GM18511 (cell line): ENCODE measurements at regions not wholly inside any gene's neighbourhood (a gene's known extent, or its start where the extent isn't known, plus 50 kb on each side); places are given as distances from the start of the nearest gene placed in this dataset.

Experiments
- ATAC-seq: cut with Tn5 transposase; IDR thresholded peaks from one replicate; pipeline ENCODE4 v1.9.1; 2021; ENCODE audit warnings: mild to moderate bottlenecking, moderate library complexity; ENCODE audit not compliant: unreplicated experiment

GRCh38 chr12:41983394-41983793 is 161.3 kb downstream of the GXYLT1 start:
- ATAC-seq = no peak

- ATAC-seq = no peak
Measured at GRCh38 chr12:41981758-41982157, 162.9 kb downstream of the GXYLT1 start.

- no peak for ATAC-seq
Measured at GRCh38 chr12:41981013-41981412, 163.7 kb downstream of the GXYLT1 start.

DNA sequence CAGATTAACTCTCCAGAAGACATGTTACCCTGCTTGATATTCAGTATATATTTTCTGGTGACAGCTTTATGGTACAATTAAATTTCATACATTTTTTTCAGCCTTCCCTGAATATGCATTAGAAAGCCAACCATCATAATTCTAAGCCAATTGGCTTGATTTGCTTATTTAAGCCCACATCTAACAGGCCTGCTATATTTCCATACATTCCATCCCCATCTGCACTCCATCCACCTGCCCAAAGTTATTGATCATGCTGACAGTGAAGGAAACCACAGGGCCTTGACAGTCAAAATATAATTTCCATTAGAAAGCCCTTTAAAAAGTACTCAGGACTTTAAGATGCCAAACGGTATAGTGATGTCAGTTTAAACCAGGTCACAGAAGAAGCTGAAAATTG is 164.3 kb downstream of the GXYLT1 start:
- no peak for ATAC-seq

DNA sequence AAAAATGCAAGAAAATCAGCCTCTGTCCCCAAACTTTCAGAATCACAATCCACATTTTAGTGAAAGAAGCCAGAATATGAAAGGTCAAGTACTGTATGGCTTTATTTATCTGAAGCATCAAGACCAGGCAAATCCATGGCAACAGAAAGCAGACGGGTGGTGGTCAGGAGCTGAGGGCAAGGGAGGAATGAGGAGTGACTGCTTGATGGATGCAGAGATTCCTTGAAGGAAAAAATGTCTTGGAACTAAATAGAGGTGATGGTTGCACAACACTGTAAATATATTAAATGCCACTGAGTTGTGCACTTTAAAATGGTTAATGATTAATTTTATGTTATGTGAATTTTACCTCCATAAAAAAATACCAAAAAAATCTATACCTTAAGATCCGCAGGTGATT is 165.1 kb downstream of the GXYLT1 start:
- ATAC-seq = no peak

DNA sequence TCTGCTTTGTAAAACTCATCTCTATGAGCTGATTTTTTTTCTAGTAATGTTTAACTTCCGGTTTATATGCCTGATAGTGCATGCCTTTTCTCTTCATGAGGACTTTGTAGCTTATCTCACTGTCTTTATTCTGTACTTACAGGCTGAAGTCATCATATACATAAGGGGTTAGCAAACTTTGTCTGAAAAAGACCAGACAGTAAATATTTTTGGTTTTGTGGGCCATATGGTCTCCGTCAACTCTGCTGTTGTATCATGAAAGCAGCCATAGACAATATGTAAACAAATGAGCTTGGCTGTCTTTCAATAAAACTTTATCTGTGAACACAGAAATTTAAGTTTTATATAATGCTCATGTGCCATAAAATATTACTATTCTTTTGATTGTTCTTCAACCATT is 172.1 kb downstream of the GXYLT1 start:
- ATAC-seq = no peak

DNA sequence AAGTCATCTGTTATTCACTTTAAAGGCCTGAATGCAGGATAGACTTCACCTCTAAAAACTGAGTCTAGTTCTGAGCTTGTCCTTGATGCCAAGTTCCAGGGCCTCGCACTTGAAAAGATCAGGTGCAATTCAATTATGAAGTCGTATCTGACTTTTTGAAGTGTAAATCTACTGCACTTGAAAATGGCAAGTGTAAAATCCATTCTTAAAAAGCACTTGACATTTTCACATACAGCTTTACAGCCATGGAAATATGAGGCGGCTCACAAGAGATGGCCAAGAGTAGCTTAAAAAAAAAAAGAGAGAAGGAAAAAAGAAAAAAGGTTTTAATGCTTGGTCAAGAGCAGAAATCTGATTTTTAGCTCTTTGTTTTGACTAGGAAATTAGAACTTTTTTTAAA is 172.5 kb downstream of the GXYLT1 start:
- ATAC-seq = no peak

DNA sequence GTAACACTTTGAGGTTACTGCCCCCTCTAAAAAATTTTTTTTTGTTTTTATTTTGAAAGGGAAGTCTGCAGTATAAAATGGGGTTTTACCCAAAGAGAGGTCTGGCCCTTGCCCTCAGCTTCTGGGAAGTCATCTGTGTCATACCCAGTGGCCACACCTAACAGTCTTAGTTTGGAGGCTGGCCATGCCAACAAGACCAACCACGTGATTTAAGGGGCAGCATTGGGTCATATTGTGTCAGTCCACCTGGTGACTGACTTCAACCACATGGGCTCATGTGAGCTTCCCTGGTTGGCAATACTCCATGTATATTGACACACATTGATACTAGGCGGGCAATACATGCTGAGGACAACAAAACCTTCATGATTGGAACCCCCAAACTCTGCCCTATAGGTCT is 173.9 kb downstream of the GXYLT1 start:
- ATAC-seq = no peak

- no peak for ATAC-seq
Measured at GRCh38 chr12:41968599-41968998, 176.1 kb downstream of the GXYLT1 start.

GRCh38 chr12:41967668-41968500 is 176.8 kb downstream of the GXYLT1 start:
- no peak for ATAC-seq

GRCh38 chr12:41966916-41967315 is 177.8 kb downstream of the GXYLT1 start:
- ATAC-seq = no peak

DNA sequence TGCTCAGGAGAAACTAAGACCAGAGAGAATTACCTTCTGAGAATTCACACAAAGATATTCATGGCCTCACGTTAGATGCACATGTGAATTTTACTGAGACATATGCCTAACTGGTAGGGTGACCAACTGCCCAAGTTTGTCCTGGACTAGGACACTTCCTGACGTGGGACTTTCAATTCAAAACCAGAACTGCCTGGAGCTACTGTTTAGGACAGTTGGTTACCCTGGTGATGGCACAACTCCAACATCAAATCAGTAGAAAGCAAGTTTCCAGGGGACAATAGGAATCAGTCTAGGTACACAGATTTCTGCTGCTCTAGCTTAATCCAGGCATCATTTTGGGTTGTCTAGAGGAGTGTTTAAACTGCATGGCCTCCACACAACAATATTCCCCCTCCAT is 178.7 kb downstream of the GXYLT1 start:
- no peak for ATAC-seq

DNA sequence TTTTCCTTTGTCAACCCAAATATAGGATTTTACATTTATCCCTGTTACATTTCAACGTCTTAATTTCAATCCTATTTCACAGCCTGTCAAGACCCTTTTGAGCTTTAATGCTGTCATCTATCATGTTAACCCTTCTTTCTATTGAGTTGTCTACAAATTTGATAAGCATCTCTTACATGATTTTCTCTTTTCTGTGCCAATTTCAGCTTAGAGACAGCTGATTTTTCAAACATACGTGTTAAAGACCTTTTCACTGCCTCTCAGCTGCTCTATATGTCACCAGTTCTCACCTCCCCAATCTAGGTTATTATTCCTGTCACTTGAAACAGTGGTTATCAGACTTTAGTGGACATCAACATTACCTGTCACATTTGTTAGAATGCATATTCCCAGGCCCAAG is 181.3 kb downstream of the GXYLT1 start:
- no peak for ATAC-seq

GRCh38 chr12:41962171-41962572 is 182.5 kb downstream of the GXYLT1 start:
- ATAC-seq = no peak

GRCh38 chr12:41959271-41959670 is 185.4 kb downstream of the GXYLT1 start:
- ATAC-seq = no peak

DNA sequence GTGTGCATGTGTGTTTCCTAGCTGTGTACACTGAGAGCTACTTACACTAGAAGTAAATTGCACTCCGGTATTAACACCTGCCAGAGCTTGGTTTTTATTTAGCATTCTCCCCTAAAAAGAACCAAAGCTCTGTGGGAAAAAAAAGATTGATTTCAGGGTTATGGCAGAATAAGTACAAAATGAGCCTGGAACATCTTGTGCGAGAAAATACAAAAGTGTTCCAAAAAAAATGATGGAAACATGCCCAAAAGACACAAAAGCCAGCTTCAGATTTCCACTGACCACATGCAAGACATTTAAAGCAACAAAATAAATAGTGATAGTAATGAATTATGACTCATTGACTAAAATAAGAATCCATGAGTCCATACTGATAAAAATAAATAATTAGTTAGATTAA is 188.3 kb downstream of the GXYLT1 start:
- no peak for ATAC-seq

- ATAC-seq = no peak
Measured at GRCh38 chr12:41950455-41950854, 194.2 kb downstream of the GXYLT1 start.

- ATAC-seq = no peak
Measured at GRCh38 chr12:41946106-41946505, 198.6 kb downstream of the GXYLT1 start.

- no peak for ATAC-seq
Measured at GRCh38 chr12:41944216-41944615, 200.5 kb downstream of the GXYLT1 start.

DNA sequence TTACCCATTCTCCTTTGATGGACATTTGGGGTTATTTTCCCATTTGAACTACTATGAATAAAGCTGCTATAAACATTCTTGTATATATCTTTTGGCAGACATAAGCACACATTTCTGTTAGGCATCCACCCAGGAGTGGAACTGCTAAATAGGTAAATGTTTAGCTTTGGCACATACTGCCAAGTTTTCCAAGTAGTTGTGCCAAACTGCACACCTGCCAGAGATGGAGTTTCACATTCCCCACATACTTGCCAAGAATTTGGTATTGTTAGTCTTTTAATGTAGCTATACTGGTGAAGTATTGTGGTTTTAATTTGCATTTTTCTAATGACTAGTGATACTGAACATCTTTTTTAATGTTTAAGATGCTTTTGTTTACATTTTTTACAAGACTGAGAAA is 201.0 kb downstream of the GXYLT1 start:
- no peak for ATAC-seq

DNA sequence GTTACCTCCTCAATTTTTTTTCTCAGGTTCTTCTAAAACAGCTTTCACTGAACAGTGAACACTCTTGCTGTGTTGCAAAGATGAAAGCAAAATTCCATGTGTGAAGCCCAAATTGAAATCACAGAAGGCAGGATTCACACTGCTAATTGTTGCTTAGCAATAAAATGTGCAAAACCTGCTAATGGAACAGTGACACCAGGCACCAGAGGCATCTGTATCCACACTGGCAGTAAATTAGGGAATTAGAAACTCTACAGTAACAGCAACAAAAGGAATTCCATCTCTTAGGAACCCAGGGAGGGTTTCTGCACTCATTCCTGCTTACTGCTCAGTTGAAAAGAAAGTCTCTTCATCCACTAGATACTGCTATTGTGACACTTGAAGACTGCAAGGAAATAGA is 202.3 kb downstream of the GXYLT1 start:
- ATAC-seq = no peak

DNA sequence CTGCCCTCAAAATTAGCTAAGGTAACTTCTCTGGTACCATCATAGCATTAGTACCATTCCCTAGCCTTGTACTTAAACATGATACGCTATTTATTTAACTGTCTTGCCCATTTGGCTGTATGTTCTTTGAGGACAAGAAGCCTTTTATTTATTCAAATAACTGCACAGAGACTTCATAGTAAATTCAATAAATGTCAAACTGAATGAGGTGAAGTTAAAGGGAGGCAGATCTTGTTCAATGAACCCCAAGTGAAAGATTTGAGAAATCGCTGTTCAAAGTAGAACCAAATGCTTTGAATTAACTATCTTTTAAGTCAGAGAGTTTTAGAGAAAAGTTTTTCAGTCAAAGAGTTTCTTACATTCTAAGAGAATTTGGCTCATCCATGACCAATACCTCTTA is 203.6 kb downstream of the GXYLT1 start:
- ATAC-seq = no peak

- no peak for ATAC-seq
Measured at GRCh38 chr12:41940571-41940970, 204.1 kb downstream of the GXYLT1 start.
